ENCODE measurements at regions not wholly inside any gene's neighbourhood (a gene's known extent, or its start where the extent isn't known, plus 50 kb on each side); places are given as distances from the start of the nearest gene placed in this dataset.

DNA sequence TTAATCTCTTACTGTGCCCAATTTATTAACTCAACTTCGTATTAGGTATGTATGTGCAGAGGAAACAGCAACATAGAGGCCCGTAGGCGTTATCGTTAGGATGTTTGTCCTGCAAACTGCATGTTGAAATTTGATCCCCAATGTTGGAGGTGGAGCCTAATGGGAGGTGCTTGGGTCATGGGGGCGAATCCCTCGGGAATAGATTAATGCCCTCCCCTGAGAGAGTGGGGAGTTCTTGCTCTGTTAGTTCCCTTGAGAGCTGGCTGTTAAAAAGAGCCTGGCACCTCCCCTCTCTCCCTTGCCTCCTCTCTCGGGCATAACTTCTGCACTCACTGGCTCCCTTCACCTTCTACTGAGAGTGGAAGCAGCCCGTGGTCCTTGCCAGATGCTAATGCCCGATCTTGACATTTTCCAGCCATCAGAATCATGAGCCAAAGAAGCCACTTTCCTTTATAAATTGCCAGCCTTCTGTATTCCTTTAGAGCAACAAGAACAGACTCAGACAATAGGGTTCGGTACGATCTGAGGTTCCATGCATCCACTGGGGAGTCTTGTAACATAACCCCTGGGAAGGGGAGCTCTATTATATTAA, 149.0 kb upstream of the RAB4A start:
- intact Hi-C loops (cut with DNase I) = no loop called here
- Histone ChIP-seq H3K36me3 (no peaks in the 10 kb centered on the region), H3K9me3 (no peaks in the 10 kb centered on the region), H3K4me1 (replicated peaks) (peaks cover 11% of the 10 kb centered on the region), H3K4me3 (no peak overlapping the region), H3K27ac (no peak overlapping the region), H3K27me3 (replicated peaks; ENCODE audit: insufficient read depth) (no peaks in the 10 kb centered on the region)
- 79% methylated on average over 11 of the region's 11 CpGs for WGBS
- no peak for TF ChIP-seq CTCF (IDR thresholded peaks at IDR 0.05)
- DNase-seq (ENCODE audit: low spot score) = no peak

DNA sequence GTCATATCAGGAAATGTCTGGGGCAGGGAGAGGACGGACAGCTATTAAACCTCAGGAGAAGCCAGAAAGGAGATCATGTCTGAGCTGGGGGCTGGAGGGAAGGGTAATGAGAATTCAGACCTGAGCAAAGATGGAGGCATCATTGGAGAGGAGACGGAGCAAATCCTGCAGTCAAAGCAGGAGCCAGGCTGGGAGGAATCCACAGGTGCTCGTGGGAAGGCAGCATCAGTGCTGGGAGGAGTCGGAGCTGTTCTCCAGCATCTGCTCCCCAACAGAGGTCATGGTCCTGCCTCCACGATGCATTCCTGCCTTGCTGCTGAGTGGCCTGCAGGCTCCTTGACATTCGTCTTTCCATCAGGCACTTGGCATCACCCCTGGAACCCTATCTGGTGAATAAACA, 148.3 kb upstream of the RAB4A start:
- no peaks in the 10 kb centered on the region for H3K27me3 ChIP-seq (replicated peaks; ENCODE audit: insufficient read depth)
- H3K27ac ChIP-seq = no peak overlapping the region
- no peaks in the 10 kb centered on the region for H3K36me3 ChIP-seq
- H3K4me3 ChIP-seq = no peak overlapping the region
- intact Hi-C loops (cut with DNase I) = no loop called here
- H3K9me3 ChIP-seq = no peaks in the 10 kb centered on the region
- peaks cover 5% of the 10 kb centered on the region for H3K4me1 ChIP-seq (replicated peaks)
- WGBS = 93% methylated on average over 6 of the region's 6 CpGs
- TF ChIP-seq POLR2AphosphoS5 (IDR thresholded peaks at IDR 0.05) (no peak), POLR2A (IDR thresholded peaks at IDR 0.05) (no peak), CTCF (IDR thresholded peaks at IDR 0.05) (no peak)
- no peak for DNase-seq (ENCODE audit: low spot score)

- H3K9me3 ChIP-seq = no peaks in the 10 kb centered on the region
- TF ChIP-seq POLR2AphosphoS5 (IDR thresholded peaks at IDR 0.05) = no peak
- TF ChIP-seq CTCF (IDR thresholded peaks at IDR 0.05) = no peak
- TF ChIP-seq POLR2A (IDR thresholded peaks at IDR 0.05) = no peak
- no peak overlapping the region for H3K4me3 ChIP-seq
- H3K27me3 ChIP-seq (replicated peaks; ENCODE audit: insufficient read depth) = no peaks in the 10 kb centered on the region
- intact Hi-C loops (cut with DNase I) = no loop called here
- H3K27ac ChIP-seq = no peak overlapping the region
- no peaks in the 10 kb centered on the region for H3K36me3 ChIP-seq
- DNase-seq (ENCODE audit: low spot score) = no peak
- 71% methylated on average over 1 of the region's 1 CpG for WGBS
- no peaks in the 10 kb centered on the region for H3K4me1 ChIP-seq (replicated peaks)
These were observed 146.8 kb upstream of the RAB4A start for GRCh38 chr1:229124116-229124515.

DNA sequence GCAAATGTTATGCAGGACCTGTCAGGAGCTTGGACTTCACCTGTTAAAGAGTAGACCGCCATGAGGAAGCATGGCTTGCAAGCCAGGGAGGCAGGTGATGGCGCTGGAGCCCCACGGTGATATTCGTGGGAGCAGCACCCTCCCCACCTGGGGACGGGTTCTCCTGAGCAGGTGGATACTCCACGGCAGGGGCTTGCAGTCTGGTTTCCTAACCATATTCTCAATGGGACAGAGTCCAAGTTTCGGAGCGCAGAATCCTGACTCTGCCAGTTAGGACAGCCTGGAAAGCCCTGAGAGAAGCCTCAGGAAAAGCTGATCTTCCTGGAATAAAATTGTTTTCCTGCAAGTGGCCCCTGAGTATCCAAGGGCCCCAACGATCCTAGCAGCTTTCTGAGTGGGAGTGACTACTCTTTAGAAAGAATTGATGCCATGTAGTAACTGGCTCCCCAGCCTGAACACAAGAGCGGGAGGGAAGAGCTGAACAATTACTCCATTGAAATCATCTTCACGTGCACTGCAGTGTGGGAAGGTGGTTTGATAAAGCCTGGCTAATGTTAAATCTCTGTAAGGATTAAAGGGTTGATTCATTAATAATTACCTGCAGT, 146.3 kb upstream of the RAB4A start:
- intact Hi-C loops (cut with DNase I) = no loop called here
- Histone ChIP-seq H3K36me3 (no peaks in the 10 kb centered on the region), H3K27me3 (replicated peaks; ENCODE audit: insufficient read depth) (no peaks in the 10 kb centered on the region), H3K4me3 (no peak overlapping the region), H3K27ac (no peak overlapping the region), H3K9me3 (no peaks in the 10 kb centered on the region), H3K4me1 (replicated peaks) (no peaks in the 10 kb centered on the region)
- TF ChIP-seq POLR2AphosphoS5 (IDR thresholded peaks at IDR 0.05) = no peak
- no peak for TF ChIP-seq CTCF (IDR thresholded peaks at IDR 0.05)
- no peak for TF ChIP-seq POLR2A (IDR thresholded peaks at IDR 0.05)
- DNase-seq (ENCODE audit: low spot score) = no peak
- 55% methylated on average over 11 of the region's 11 CpGs for WGBS

DNA sequence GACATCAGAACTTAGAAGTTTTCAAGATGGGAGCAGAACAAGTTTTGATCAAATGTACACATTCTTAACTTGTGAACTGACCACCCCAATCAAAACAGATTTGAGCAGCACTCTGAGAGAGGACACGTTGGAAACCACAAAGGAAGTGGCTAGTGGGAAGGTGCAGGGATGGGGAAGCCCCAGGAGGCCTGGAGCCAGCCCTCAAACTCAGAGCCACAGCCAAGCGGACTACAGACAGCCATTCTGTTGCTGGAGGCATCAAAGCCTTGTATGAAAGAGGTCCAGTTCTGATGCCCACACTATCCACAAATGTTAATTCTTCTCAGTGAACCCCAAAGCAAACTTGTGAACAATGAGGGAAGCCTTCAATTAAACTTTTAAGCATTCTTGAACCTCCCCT, 143.6 kb upstream of the RAB4A start:
- DNase-seq (ENCODE audit: low spot score) = no peak
- intact Hi-C loops (cut with DNase I) = no loop called here
- no peaks in the 10 kb centered on the region for H3K4me1 ChIP-seq (replicated peaks)
- H3K36me3 ChIP-seq = no peaks in the 10 kb centered on the region
- H3K4me3 ChIP-seq = no peak overlapping the region
- no peak overlapping the region for H3K27ac ChIP-seq
- TF ChIP-seq CTCF (IDR thresholded peaks at IDR 0.05) (no peak), POLR2A (IDR thresholded peaks at IDR 0.05) (no peak), POLR2AphosphoS5 (IDR thresholded peaks at IDR 0.05) (no peak)
- 55% methylated on average over 2 of the region's 2 CpGs for WGBS
- no peaks in the 10 kb centered on the region for H3K9me3 ChIP-seq
- H3K27me3 ChIP-seq (replicated peaks; ENCODE audit: insufficient read depth) = no peaks in the 10 kb centered on the region

Data from prostate gland (tissue), 2 donors.